ENCODE measurements at regions not wholly inside any gene's neighbourhood (a gene's known extent, or its start where the extent isn't known, plus 50 kb on each side); places are given as distances from the start of the nearest gene placed in this dataset.

DNA sequence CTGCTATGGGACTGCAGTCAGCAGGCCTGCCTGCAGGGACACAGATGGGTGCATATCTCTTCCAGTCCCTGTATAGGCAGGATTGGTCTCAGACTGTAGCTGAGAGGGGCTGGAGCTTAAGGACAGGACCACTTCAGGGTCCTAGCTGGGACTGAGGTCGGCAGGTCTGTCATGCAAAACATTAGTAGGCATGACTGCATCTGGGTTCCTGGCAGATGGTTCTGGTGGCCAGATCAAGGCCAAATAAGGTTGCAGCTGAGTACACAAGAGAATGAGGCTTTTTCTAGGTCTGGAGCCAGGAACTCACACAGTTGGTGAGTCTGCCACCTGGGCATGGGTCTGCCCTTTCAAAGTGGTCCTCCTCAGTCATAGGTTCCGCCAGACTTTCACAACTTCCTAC, 155.8 kb downstream of the TPH2 start (continued):
- TF ChIP-seq, protein P1, sequence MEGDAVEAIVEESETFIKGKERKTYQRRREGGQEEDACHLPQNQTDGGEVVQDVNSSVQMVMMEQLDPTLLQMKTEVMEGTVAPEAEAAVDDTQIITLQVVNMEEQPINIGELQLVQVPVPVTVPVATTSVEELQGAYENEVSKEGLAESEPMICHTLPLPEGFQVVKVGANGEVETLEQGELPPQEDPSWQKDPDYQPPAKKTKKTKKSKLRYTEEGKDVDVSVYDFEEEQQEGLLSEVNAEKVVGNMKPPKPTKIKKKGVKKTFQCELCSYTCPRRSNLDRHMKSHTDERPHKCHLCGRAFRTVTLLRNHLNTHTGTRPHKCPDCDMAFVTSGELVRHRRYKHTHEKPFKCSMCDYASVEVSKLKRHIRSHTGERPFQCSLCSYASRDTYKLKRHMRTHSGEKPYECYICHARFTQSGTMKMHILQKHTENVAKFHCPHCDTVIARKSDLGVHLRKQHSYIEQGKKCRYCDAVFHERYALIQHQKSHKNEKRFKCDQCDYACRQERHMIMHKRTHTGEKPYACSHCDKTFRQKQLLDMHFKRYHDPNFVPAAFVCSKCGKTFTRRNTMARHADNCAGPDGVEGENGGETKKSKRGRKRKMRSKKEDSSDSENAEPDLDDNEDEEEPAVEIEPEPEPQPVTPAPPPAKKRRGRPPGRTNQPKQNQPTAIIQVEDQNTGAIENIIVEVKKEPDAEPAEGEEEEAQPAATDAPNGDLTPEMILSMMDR (IDR thresholded peaks at IDR 0.05 in 2 of 3, conservative IDR thresholded peaks at IDR 0.05 in 1 of 3; ENCODE audit: control insufficient read depth in 2 of 3, extremely low read depth in 1 of 3, insufficient read depth in 1 of 3, low read depth in 3 of 3, low read length in 3 of 3): no peak
- TF ChIP-seq NR2C2 (IDR thresholded peaks at IDR 0.05; ENCODE audit: borderline replicate concordance, control insufficient read depth, insufficient read length, low read depth) (no peak), KLF5 (IDR thresholded peaks at IDR 0.05; ENCODE audit: partially characterized antibody) (no peak), CBX5 (IDR thresholded peaks at IDR 0.05; ENCODE audit: low read depth) (no peak), RAD21 (IDR thresholded peaks at IDR 0.05; ENCODE audit: insufficient read depth, low read depth, low read length) (no peak), EED (IDR thresholded peaks at IDR 0.05; ENCODE audit: low read depth) (no peak), NRF1 (conservative IDR thresholded peaks at IDR 0.05; ENCODE audit: low read depth, low read length) (no peak), SMC3 (IDR thresholded peaks at IDR 0.05; ENCODE audit: borderline replicate concordance, low read length) (no peak), SUPT20H (IDR thresholded peaks at IDR 0.05; ENCODE audit: borderline replicate concordance, control insufficient read depth, low read depth, low read length) (no peak), FOXM1 (IDR thresholded peaks at IDR 0.05; ENCODE audit: low read depth, low read length) (no peak)

- Histone ChIP-seq H3K9me3 (replicated peaks; ENCODE audit: control insufficient read depth, insufficient read depth, low read length) (no peaks in the 10 kb centered on the region), H2AFZ (ENCODE audit: control insufficient read depth, low read depth, low read length) (no peak overlapping the region), H3K9ac (ENCODE audit: control insufficient read depth, insufficient read depth, low read length) (no peak overlapping the region), H3K27ac (ENCODE audit: control insufficient read depth, insufficient read depth) (no peak overlapping the region), H3K27me3 (replicated peaks in 1 of 2; ENCODE audit: control insufficient read depth in 2 of 2, insufficient read depth in 2 of 2, low read length in 1 of 2) (no peaks in the 10 kb centered on the region), H3K4me1 (ENCODE audit: control insufficient read depth, insufficient read depth, low read length) (no peaks in the 10 kb centered on the region), H3K79me2 (ENCODE audit: control insufficient read depth, insufficient read depth, low read length) (no peaks in the 10 kb centered on the region), H3K4me2 (ENCODE audit: control insufficient read depth, insufficient read depth) (no peak overlapping the region), H4K20me1 (ENCODE audit: control insufficient read depth, insufficient read depth) (no peaks in the 10 kb centered on the region), H3K4me3 (no peak overlapping the region), H3K36me3 (ENCODE audit: control insufficient read depth in 2 of 2, insufficient read depth in 2 of 2, low read length in 1 of 2) (no peaks in the 10 kb centered on the region)
- ATAC-seq: no peak
- ChIA-PET RAD21 (ENCODE audit: unreplicated experiment) (no interaction called here), CTCF (no interaction called here), POLR2A (no interaction called here), SMC1A (ENCODE audit: uncharacterized antibody, unreplicated experiment) (no interaction called here)
- 0% methylated on average over 1 of the region's 1 CpG for WGBS (ENCODE audit: insufficient coverage, insufficient replicate concordance, low lambda C conversion rate, missing lambda C conversion rate)
- in situ Hi-C loops (cut with MboI) (no loop called here), intact Hi-C loops (cut with micrococcal nuclease; ENCODE audit: unreplicated experiment) (no loop called here)
- no peak for FAIRE-seq
- DNase-seq (ENCODE audit: low read depth, low spot score): no peak
- no TSS peak for BruUV-seq (replicated peaks)
- TF ChIP-seq MLLT1 (IDR thresholded peaks at IDR 0.05) (no peak), SP1 (IDR thresholded peaks at IDR 0.05; ENCODE audit: low read depth, low read length) (no peak), NFIC (IDR thresholded peaks at IDR 0.05; ENCODE audit: low read depth, low read length) (no peak)
- TF ChIP-seq, protein P2, sequence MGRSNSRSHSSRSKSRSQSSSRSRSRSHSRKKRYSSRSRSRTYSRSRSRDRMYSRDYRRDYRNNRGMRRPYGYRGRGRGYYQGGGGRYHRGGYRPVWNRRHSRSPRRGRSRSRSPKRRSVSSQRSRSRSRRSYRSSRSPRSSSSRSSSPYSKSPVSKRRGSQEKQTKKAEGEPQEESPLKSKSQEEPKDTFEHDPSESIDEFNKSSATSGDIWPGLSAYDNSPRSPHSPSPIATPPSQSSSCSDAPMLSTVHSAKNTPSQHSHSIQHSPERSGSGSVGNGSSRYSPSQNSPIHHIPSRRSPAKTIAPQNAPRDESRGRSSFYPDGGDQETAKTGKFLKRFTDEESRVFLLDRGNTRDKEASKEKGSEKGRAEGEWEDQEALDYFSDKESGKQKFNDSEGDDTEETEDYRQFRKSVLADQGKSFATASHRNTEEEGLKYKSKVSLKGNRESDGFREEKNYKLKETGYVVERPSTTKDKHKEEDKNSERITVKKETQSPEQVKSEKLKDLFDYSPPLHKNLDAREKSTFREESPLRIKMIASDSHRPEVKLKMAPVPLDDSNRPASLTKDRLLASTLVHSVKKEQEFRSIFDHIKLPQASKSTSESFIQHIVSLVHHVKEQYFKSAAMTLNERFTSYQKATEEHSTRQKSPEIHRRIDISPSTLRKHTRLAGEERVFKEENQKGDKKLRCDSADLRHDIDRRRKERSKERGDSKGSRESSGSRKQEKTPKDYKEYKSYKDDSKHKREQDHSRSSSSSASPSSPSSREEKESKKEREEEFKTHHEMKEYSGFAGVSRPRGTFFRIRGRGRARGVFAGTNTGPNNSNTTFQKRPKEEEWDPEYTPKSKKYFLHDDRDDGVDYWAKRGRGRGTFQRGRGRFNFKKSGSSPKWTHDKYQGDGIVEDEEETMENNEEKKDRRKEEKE (IDR thresholded peaks at IDR 0.05): no peak
- TF ChIP-seq, protein P3, sequence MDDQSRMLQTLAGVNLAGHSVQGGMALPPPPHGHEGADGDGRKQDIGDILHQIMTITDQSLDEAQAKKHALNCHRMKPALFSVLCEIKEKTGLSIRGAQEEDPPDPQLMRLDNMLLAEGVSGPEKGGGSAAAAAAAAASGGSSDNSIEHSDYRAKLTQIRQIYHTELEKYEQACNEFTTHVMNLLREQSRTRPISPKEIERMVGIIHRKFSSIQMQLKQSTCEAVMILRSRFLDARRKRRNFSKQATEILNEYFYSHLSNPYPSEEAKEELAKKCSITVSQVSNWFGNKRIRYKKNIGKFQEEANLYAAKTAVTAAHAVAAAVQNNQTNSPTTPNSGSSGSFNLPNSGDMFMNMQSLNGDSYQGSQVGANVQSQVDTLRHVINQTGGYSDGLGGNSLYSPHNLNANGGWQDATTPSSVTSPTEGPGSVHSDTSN (IDR thresholded peaks at IDR 0.05; ENCODE audit: insufficient replicate concordance, low read depth, low read length): no peak
Observed at GRCh38 chr12:72095025-72095424, 156.4 kb downstream of the TPH2 start.

Data from GM12878 (cell line).